GM19328 (cell line): ENCODE measurements at regions not wholly inside any gene's neighbourhood (a gene's known extent, or its start where the extent isn't known, plus 50 kb on each side); places are given as distances from the start of the nearest gene placed in this dataset.
"Not testable (repeated sequence)": the region's sequence is repeated elsewhere in the genome, so short reads cannot be mapped to it uniquely, and the experiment has no call there.

Experiments
- ATAC-seq: cut with Tn5 transposase; IDR thresholded peaks from one replicate; pipeline ENCODE4 v1.9.1; 2021; ENCODE audit warnings: mild to moderate bottlenecking, moderate library complexity; ENCODE audit not compliant: unreplicated experiment

DNA sequence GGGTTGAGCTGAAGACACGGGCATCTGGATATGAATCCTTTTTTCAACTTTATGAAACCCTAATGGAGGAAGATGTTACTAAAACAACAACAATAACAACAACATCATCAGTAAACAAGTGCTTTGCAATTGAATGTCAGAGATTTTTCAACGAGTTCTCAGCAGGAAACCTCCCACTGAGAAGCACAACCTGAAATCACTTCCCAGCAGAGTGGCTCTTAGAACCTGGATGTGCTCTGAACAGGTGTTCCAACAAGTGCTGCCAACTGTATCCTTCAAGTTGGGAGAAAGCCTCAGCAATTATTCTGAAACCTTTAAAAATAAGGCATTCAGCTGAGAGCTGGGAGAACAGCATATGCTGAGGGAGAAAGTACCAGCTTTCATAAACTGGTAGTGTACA is 1622.7 kb upstream of the CELF4 start:
- no peak for ATAC-seq

DNA sequence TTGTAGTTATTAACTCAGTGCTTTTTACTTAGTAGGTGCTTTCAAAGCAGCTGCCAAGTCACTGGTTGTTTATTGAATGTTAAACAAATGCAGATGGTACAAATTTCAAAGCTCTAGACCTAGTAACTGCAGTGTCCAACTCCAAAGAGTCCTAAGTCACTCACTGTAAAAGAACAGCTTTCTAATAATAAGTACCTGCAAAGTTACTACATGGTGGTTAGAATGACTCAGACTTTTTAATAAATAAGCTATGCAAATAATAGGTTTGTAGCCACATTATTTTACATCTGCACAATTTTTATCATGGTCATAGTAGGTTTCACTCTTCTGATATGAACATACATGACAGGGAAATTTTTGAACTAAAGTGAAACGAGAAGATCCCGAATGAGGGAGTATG is 1620.4 kb upstream of the CELF4 start:
- no peak for ATAC-seq

DNA sequence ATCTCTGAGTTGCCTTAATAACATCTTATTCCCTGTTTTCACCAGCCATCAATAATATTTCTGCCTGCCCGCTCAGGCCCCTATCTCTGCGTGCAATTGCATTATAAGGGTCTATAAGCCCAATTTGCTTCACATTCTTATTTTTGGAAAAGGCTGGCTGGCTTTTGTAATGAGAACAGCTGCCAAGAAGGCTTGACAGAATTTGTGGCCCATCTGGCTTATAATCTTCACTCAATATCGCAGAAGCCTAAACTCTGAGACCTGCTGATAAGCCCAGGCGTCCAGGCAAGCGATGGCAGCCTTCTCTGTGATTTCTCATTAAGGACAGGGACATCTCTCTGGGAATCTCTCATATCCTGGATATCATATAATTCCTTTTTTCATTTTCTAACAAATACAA is 1618.6 kb upstream of the CELF4 start:
- no peak for ATAC-seq

- no peak for ATAC-seq
These were observed 1612.6 kb upstream of the CELF4 start for GRCh38 chr18:39178166-39178565.

DNA sequence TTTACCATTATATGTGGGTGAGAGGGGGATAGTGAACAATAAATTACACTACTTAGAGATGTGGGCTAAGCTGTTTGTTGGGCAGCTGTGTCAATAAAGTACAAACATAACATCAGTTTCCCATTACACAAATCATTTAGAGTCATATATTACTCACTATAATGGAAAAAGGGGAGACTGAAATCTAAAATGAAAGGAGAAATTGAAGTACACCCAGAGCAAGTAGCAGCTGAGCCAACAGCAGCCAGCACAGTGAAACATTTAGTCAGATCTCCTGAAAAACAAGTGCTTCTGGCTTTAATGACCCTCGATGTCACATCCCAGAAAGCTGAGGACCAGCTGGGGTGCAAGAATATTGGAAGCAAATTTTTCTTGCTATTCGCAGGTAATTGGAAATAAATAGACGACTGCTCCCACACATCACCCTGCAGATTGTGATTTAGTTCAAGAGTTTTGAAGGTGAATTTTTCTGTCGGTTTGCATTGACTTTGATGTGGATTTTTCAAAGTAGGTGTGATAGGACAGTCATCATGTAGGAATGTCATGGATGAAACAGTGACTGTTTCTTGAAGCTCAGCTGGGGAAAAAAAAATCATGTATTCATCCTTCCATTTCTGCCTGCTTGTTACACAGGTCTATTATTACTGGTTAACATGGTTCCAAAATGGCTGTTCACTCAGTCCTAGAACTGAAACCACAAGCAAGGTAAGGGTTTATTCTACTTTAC is 1607.3 kb upstream of the CELF4 start:
- no peak for ATAC-seq

GRCh38 chr18:39168723-39169122 is 1603.1 kb upstream of the CELF4 start:
- no peak for ATAC-seq

- no peak for ATAC-seq
These were observed 1602.4 kb upstream of the CELF4 start for GRCh38 chr18:39167990-39168389.

DNA sequence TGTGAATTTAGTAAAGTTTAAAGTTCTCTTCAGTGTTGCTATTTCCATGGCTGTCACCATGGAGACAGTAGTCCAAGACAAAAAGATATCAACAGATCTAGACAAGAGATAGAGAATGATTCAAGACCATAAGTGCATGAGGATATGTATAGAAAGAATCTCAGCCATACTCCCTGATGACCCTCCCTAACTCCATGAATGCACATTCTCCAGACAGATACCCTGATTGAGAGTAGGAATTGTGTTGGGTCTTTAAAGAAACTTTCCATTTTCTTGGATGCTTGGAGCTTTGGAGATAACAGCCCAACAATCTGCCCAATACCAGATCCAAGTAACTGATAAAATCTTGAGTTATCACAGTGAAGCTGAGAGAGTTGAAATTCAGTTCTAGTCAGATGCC is 1601.2 kb upstream of the CELF4 start:
- ATAC-seq: no peak

DNA sequence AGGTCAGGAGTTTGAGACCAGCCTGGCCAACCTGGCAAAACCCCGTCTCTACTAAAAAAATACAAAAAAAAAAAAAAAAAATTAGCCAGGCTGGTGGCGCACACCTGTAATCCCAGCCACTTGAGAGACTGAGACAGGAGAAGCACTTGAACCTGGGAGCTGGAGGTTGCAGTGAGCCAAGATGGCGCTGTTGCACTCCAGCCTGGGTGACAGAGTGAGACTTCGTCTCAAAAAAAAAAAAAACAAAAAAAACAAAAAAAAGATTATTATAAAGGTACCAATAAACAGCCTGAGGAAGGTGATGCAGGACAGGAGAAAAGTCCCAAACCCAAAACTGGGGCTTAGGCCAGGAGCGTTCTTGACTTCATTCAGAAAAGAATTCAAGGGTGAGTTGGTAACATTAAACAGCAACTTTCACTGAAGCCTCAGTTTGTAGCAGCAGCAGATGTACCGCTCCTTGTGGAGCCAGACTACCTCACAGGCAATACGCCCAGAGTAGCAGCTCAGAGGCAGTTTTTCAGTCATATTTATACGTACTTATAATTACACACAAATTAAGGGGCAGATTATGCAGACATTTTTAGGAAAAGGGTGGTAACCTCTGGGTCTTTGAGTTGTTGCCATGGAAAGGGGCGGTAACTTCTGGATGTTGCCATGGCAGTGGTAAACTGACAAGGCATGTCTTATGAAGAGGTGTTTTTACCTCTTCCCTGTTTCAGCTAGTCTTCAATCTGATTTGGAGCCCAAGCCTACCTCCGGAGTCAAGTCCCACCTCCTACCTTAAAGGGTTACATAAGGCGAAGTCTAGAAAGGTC is 1596.6 kb upstream of the CELF4 start:
- no peak for ATAC-seq

DNA sequence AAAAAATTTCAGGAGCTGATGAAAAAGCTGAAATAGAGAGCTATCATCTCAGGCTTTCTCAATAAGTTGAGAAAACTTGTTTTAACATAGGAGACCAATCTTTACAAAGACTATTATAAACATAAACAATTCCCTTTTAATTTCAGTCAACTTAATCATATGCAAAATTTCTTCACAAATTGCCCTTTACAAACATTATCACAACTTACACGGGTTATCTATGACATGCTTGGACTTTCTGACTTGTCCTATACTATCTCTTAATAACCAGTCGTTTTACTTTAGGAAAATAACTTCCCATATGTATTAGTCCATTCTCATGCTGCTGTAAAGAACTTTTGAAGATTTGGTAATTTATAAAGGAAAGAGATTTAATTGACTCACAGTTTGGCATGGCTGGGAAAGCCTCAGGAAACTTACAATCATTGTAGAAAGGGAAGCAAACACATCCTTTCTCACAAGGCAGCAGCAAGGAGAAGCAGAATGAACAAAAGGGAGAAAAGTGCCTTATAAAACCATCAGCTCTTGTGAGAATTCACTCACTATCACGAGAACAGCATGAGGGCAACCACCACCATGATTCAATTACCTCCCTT is 1583.7 kb upstream of the CELF4 start:
- ATAC-seq: no peak

- ATAC-seq: no peak
These were observed 1568.7 kb upstream of the CELF4 start for GRCh38 chr18:39134255-39134654.

DNA sequence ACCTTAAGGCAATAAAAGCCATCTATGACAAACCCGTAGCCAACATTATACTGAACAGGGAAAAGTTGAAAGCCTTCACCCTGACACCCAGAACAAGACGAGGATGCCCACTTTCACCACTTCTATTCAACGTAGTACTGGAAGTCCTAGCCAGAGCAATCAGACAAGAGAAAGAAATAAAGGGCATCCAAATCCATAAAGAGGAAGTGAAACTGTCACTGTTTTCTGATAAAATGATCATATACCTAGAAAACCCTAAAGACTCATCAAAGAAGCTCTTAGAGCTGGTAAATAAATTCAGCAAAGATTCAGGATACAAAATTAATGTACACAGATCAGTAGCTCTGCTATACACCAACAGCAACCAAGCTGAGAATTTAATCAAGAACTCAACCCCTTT is 1561.9 kb upstream of the CELF4 start:
- not testable (repeated sequence) for ATAC-seq

- no peak for ATAC-seq
These were observed 1548.2 kb upstream of the CELF4 start for GRCh38 chr18:39113790-39114189.

DNA sequence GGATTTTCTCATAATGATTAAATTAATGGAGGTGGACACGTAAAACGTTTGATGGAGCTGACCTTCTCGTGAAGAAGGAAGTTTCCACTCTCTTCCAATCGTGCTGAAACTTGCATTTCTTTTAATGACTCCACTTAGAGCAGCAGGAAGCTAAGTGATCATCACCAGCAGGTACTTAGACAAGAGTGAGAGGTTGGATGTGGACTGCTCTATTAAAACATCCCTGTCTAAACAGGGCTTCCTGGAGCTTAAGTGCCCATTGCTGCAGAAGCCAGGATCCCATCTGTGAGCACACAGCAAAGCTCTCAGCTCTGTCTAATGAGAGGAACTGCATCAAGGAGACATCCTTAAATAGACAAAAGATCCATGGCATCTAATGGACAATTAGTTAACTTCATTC is 1539.5 kb upstream of the CELF4 start:
- ATAC-seq: no peak

- no peak for ATAC-seq
These were observed 1507.4 kb upstream of the CELF4 start for GRCh38 chr18:39072970-39073369.

GRCh38 chr18:39062426-39062825 is 1496.8 kb upstream of the CELF4 start:
- no peak for ATAC-seq

DNA sequence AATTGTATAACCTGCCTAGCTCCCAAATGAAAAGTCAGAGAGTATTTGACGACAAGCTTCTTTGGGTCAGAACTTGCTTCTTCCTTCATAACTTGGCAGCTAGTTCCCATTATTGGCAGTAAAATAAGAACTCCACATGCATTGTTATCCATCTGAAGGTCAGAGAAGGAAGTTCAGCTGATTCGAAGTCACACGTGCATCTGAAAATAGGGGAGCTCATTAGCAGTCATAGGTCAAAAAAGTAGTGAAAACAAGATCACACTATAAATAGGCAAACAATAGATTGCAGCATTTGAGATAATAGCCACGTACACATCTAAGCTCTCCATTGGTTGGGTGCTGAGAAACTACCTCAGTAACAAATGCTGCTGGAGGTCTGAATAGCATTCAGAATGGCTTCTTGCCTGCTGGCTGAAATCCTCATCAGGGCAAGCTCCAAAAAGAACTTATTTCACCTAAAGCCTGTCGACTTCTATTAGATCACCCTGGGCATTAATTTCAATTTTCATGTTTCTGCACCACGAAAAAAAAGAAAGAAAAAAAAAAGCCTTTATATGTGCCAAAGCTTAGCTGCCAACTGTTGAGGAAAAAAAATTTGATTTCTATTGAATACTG is 1492.9 kb upstream of the CELF4 start:
- no peak for ATAC-seq

- ATAC-seq: no peak
These were observed 1491.9 kb upstream of the CELF4 start for GRCh38 chr18:39057423-39058064.

GRCh38 chr18:39053571-39053970 is 1488.0 kb upstream of the CELF4 start:
- no peak for ATAC-seq

DNA sequence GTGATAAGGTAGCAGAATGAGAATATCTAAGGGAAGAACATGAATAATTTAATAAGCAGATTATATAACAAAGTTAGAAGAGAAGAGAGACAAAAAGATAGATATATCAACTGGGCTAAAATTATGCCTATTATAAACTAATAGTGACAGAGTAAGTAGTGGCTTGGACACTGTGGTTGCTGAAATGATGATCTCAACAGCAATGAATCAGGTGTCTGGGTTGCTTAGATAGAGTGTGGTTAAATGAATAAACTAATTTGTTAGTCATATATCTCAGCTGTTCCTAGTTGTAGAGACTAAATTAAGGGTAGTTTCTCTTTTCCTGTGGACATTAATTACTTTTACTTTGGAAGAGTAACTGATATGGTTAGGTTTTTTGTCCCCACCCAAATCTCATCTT is 1485.4 kb upstream of the CELF4 start:
- no peak for ATAC-seq

- no peak for ATAC-seq
These were observed 1474.2 kb upstream of the CELF4 start for GRCh38 chr18:39039813-39040212.
